Muscle layer of colon (tissue), 2 donors: ENCODE measurements at regions not wholly inside any gene's neighbourhood (a gene's known extent, or its start where the extent isn't known, plus 50 kb on each side); places are given as distances from the start of the nearest gene placed in this dataset.
"Not testable (repeated sequence)": the region's sequence is repeated elsewhere in the genome, so short reads cannot be mapped to it uniquely, and the experiment has no call there.

ENCODE experiments used
- H3K27ac ChIP-seq: one replicate; pipeline ENCODE4 v1.7.0; 2013; ENCODE audit warnings: low read depth, mild to moderate bottlenecking, low read length, moderate library complexity
- H3K27me3 ChIP-seq, 2 donors: one replicate each; pipeline ENCODE4 v1.7.0; 2013; ENCODE audit warnings: low read length in 2 of 2, mild to moderate bottlenecking in 2 of 2; ENCODE audit not compliant: insufficient read depth in 2 of 2, control insufficient read depth in 1 of 2
- H3K36me3 ChIP-seq: one replicate; pipeline ENCODE4 v1.7.0; 2013; ENCODE audit warnings: mild to moderate bottlenecking, low read length; ENCODE audit not compliant: insufficient read depth
- H3K4me1 ChIP-seq: one replicate; pipeline ENCODE4 v1.7.0; 2013; ENCODE audit warnings: mild to moderate bottlenecking, low read length; ENCODE audit not compliant: insufficient read depth
- H3K4me3 ChIP-seq, 2 donors: one replicate each; pipeline ENCODE4 v1.7.0; 2013; ENCODE audit warnings: low read length in 2 of 2, low read depth in 1 of 2, mild to moderate bottlenecking in 1 of 2, moderate library complexity in 1 of 2
- H3K9ac ChIP-seq: one replicate; pipeline ENCODE4 v1.7.0; 2013; ENCODE audit warnings: low read length
- H3K9me3 ChIP-seq: one replicate; pipeline ENCODE4 v1.7.0; 2013; ENCODE audit warnings: mild to moderate bottlenecking, low read length
- donor health status: abdominal sarcoma.
- donor health status: Adenocarcinoma of cecum.

GRCh38 chr12:93981411-93981810 lies 167.0 kb upstream of the PLXNC1 start:
- H3K4me1 ChIP-seq: peaks cover 11% of the 10 kb centered on the region

DNA sequence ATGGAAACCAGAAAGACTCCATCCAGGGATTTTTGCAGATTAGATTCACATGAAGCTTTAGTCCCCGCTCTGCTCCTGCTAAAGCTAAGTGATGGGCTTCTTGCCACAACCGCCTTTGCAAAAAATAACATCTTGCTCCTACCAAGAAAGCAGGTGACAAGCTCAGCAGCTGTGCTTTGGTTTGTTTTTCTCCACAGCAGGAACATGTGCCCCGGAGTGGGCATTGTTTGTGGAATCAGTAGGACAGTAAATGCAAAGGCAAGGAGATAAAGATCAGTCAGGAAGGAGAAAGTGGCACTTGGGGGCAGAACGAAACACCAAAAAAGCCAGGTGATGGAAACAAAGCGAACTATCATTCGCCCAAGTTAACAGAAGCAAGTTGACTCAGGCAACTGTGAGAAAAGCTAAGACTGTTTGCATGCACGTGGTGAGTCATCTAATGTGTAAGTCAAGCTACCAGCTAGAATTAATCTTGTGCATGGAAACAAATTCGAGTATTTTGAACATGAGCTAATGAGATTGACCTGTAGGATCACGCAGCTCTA lies 165.5 kb upstream of the PLXNC1 start:
- Histone ChIP-seq H3K9ac (no peak overlapping the region), H3K4me1 (peaks cover 11% of the 10 kb centered on the region), H3K9me3 (no peaks in the 10 kb centered on the region), H3K36me3 (no peaks in the 10 kb centered on the region), H3K27me3 (no peaks in the 10 kb centered on the region), H3K27ac (no peak overlapping the region), H3K4me3 (no peak overlapping the region)

More at GRCh38 chr12:93981411-93981810, 167.0 kb upstream of the PLXNC1 start:
- no peaks in the 10 kb centered on the region for H3K27me3 ChIP-seq
- H3K9me3 ChIP-seq: no peaks in the 10 kb centered on the region
- H3K9ac ChIP-seq: no peak overlapping the region
- no peak overlapping the region for H3K27ac ChIP-seq
- H3K36me3 ChIP-seq: no peaks in the 10 kb centered on the region
- H3K4me3 ChIP-seq: no peak overlapping the region

DNA sequence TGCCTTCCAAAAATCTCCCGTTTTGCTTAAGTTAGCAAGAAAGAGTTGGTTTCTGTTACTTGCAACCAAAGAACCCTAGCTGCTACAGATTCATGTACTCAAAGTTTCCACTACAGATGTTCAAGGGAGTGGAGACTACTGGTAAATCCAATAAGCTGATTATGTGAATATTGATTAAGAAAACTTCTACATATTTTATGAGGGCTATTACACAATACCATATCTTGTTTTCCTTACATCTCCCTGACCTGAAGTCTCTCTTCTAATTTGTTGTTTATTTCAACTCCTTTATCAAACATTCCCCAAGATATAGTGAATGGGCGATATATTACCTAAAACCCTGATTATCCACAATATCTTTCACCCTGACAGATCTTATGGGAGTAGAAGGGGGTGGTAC lies 164.4 kb upstream of the PLXNC1 start:
- Histone ChIP-seq H3K36me3 (no peaks in the 10 kb centered on the region), H3K9ac (no peak overlapping the region), H3K4me1 (peaks cover 11% of the 10 kb centered on the region), H3K4me3 (no peak overlapping the region), H3K9me3 (no peaks in the 10 kb centered on the region), H3K27me3 (no peaks in the 10 kb centered on the region), H3K27ac (no peak overlapping the region)

DNA sequence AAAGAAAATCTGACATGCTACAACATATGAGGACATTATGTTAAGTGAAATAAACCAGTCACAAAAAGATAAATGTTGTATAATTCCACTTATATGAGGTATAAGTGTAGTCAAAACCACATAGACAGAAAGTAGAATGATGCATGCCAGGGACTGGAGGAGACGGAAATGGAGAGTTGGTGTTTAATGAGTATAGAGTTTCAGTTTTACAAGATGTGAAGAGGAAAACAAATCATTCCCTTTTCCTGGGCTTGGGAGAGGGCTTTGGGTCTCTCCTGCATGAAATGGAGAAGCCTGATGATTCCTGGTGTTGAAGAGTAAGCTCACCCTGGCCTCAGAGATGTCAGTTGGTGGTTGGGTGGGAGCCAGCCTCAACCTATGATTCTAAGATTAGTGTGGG lies 158.4 kb upstream of the PLXNC1 start:
- Histone ChIP-seq H3K27ac (no peak overlapping the region), H3K9me3 (no peaks in the 10 kb centered on the region), H3K36me3 (no peaks in the 10 kb centered on the region), H3K4me1 (no peaks in the 10 kb centered on the region), H3K9ac (no peak overlapping the region), H3K27me3 (no peaks in the 10 kb centered on the region), H3K4me3 (no peak overlapping the region)

- Histone ChIP-seq H3K9ac (no peak overlapping the region), H3K27ac (no peak overlapping the region), H3K4me1 (no peaks in the 10 kb centered on the region), H3K4me3 (no peak overlapping the region), H3K36me3 (no peaks in the 10 kb centered on the region), H3K27me3 (no peaks in the 10 kb centered on the region), H3K9me3 (no peaks in the 10 kb centered on the region)
Observed at GRCh38 chr12:93990832-93991803, 157.3 kb upstream of the PLXNC1 start.

GRCh38 chr12:93991829-93992461 lies 156.4 kb upstream of the PLXNC1 start:
- no peak overlapping the region for H3K27ac ChIP-seq

DNA sequence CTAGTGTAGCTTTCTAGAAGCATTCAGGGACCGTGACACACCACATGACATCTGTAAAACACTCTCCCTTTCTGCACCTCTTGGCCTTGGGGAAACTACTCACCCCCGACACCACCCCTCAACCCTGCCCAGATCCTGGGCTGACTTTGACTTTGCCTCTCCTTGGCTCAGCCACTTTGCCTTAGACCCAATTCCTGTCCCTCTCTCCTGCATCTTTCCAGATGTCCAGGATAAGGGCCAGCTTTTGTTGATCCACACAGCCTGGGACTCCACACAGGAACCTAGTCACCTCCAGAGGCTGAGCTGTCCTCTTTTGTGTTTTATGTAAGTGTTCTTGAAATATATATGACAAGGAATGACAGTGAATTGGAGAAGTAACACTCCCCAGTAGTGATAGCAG lies 153.7 kb upstream of the PLXNC1 start:
- H3K27ac ChIP-seq: no peak overlapping the region
- H3K9me3 ChIP-seq: no peaks in the 10 kb centered on the region
- no peaks in the 10 kb centered on the region for H3K36me3 ChIP-seq
- no peaks in the 10 kb centered on the region for H3K27me3 ChIP-seq
- no peak overlapping the region for H3K4me3 ChIP-seq
- no peaks in the 10 kb centered on the region for H3K4me1 ChIP-seq
- H3K9ac ChIP-seq: no peak overlapping the region

More at GRCh38 chr12:93991829-93992461, 156.4 kb upstream of the PLXNC1 start:
- Histone ChIP-seq H3K4me1 (no peaks in the 10 kb centered on the region), H3K27me3 (no peaks in the 10 kb centered on the region), H3K4me3 (no peak overlapping the region), H3K9me3 (no peaks in the 10 kb centered on the region), H3K36me3 (no peaks in the 10 kb centered on the region), H3K9ac (no peak overlapping the region)

- Histone ChIP-seq H3K27ac (no peak overlapping the region), H3K4me3 (no peak overlapping the region), H3K27me3 (no peaks in the 10 kb centered on the region), H3K9ac (no peak overlapping the region), H3K36me3 (no peaks in the 10 kb centered on the region), H3K9me3 (no peaks in the 10 kb centered on the region), H3K4me1 (no peaks in the 10 kb centered on the region)
Observed at GRCh38 chr12:93996321-93996720, 152.1 kb upstream of the PLXNC1 start.

DNA sequence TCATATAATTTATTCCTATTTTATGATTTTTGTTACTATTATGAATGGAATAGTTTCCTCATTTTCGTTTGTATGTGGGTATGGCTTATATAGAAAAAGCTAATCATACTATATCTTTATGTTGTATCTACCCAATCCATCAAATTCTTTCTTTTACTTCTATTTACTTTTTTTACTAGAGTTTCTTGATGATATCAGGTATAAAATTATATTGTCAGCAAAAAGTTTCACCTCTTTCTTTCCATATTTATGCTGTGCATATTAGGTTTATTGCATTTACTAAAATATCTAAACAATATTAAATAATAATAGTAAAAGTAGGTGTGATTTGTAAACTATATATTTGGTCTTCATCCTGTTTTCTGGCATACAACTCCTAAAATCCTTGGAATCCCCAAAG lies 146.7 kb upstream of the PLXNC1 start:
- Histone ChIP-seq H3K4me3 (no peak overlapping the region), H3K27me3 (no peaks in the 10 kb centered on the region), H3K9me3 (no peaks in the 10 kb centered on the region)

GRCh38 chr12:94002925-94003324 lies 145.5 kb upstream of the PLXNC1 start:
- H3K27me3 ChIP-seq, H3K4me3 ChIP-seq, H3K36me3 ChIP-seq, H3K27ac ChIP-seq, H3K4me1 ChIP-seq, H3K9me3 ChIP-seq, H3K9ac ChIP-seq: not testable (repeated sequence)

More for the DNA sequence above, 146.7 kb upstream of the PLXNC1 start:
- no peaks in the 10 kb centered on the region for H3K36me3 ChIP-seq
- no peak overlapping the region for H3K9ac ChIP-seq
- no peak overlapping the region for H3K27ac ChIP-seq
- no peaks in the 10 kb centered on the region for H3K4me1 ChIP-seq

- H3K27me3 ChIP-seq, H3K27ac ChIP-seq, H3K36me3 ChIP-seq, H3K9ac ChIP-seq, H3K4me3 ChIP-seq, H3K4me1 ChIP-seq, H3K9me3 ChIP-seq: not testable (repeated sequence)
Observed at GRCh38 chr12:94007833-94008232, 140.5 kb upstream of the PLXNC1 start.
